OCI-M1 (cell line): ENCODE measurements at regions not wholly inside any gene's neighbourhood (a gene's known extent, or its start where the extent isn't known, plus 50 kb on each side); places are given as distances from the start of the nearest gene placed in this dataset.
"Not testable (repeated sequence)": the region's sequence is repeated elsewhere in the genome, so short reads cannot be mapped to it uniquely, and the experiment has no call there.

ENCODE experiments used
- DNase-seq: peaks from one replicate; lab custom pipeline; 2025; lab: John Stamatoyannopoulos, UW

DNA sequence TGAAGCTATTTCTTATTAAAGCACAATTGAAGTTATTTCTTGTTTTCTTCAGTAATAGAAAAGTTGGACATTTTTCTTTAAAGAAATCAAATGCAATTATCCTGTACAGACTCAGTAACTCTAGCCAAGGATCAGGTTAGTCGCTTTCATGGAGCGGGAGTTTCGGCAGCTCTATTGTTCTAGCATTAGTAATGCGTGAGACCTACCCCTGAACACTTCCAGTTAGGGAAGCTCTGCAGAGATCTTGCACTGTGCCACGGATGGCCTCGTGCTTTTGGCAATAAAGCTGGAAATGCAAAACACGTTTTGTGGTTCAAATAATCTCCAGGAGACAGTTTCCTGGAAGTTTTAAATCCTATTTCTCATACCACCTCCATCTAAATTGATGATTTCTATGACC, 488.4 kb downstream of the SETD4 start:
- DNase-seq, result no peak

DNA sequence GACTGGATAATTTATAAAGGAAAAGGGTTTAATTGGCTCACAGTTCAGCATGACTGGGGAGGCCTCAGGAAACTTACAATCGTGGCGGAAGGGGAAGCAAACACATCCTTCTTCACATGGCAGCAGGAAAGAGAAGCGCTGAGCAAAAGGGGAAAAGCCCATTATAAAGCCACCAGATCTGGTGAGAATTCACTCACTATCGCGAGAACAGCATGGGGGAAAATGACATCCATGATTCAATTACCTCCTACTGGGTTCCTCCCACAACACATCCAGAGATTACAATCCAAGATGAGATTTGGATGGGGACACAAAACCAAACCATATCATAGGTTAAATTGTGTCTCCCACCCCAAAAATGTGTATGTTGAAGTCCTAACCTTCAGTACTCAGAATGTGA, 491.7 kb downstream of the SETD4 start:
- no peak for DNase-seq

GRCh38 chr21:35566874-35567273, 493.5 kb downstream of the SETD4 start:
- DNase-seq, result no peak

GRCh38 chr21:35565204-35565611, 495.1 kb downstream of the SETD4 start:
- DNase-seq, result peak; percentile 47

DNA sequence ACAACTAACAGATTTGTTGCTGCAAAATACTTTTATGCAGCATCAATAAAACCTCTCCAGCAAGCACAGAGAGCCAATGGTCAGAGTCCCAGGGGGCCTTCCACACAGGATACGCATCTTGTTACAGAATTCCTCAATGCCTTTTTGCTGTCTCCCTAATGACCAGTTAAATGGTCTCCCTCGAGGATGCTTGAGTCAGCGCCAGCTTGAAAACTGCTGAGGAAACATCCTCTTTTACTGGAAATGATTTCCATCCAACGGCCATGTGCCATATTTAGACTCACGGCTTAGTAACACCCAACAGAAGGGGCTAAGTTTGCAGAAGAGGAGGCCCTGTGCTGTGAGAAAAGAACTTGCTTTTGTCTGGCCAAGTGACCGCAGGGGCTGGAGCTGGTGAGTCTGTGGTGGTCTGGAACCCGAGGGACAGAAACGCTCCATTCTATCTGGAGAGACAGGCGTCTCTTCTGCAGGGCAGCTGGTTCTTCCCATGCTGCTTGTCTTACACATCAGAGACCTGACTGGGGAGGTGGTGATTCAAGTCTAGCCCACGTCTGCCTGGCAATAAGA, 496.4 kb downstream of the SETD4 start:
- DNase-seq, result peak; percentile 63

GRCh38 chr21:35562876-35563275, 497.4 kb downstream of the SETD4 start:
- no peak for DNase-seq

- DNase-seq, result no peak
These were observed 499.2 kb downstream of the SETD4 start for GRCh38 chr21:35561116-35561515.

- DNase-seq, result no peak
These were observed 500.5 kb downstream of the SETD4 start for GRCh38 chr21:35559829-35560225.

GRCh38 chr21:35559128-35559828, 501.0 kb downstream of the SETD4 start:
- no peak for DNase-seq

GRCh38 chr21:35556536-35556935, 503.8 kb downstream of the SETD4 start:
- DNase-seq, result no peak

GRCh38 chr21:35552483-35552882, 503.4 kb upstream of the RUNX1 start:
- not testable (repeated sequence) for DNase-seq

- peak; percentile 38 for DNase-seq
These were observed 500.0 kb upstream of the RUNX1 start for GRCh38 chr21:35548904-35549615.

GRCh38 chr21:35547946-35548774, 499.1 kb upstream of the RUNX1 start:
- DNase-seq, result peak; percentile 91

- no peak for DNase-seq
These were observed 494.6 kb upstream of the RUNX1 start for GRCh38 chr21:35543746-35544145.

DNA sequence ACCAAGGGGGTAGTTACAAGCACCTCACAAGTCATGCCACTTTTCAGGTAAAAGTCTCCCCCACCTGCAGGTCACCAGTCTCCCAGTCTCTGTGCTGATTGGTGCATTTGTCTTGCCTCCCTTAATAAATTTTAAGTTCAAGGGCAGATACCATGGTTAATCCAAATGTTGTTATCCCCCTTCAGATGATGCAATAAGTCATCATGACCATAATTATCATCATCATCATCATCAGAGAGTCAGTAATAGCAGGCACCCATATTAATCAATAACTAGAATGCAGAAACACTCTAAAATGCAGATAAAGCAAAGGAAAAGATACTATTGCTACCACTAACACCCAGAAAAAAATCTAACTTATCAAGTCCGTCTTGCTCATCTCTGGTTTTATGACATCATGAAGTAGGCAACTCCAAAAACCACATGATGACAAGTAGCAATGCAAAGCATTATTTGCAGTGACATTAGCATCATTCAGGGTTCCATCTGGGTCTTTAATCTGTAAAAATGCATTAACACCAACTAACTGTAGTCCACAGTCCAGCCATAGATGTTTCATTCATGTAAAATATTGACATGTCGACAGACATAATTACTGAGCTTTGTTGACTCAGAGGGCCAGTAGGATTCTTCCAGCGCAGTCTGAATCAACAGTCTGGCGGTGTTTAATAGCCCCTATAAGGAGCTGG, 492.0 kb upstream of the RUNX1 start:
- DNase-seq, result no peak

- no peak for DNase-seq
These were observed 489.3 kb upstream of the RUNX1 start for GRCh38 chr21:35538386-35538785.

DNA sequence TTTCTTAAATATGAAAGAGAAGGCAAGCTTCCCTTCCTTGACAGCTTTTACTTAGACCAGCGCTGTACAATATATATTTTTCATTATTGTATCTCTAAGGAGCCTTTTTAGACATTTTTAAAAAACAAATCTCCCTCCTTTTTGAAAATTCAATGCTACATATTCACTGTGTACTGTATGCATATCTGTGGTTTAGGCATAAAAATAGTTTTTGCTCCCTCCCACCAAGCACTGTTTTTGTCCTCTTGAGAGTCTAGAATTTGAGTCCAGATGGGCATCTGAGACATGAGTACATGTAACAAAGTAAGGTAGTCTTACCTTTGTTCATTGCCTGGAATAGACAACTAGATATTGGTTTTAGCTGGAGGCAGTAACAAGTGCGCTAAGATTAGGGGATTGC, 488.5 kb upstream of the RUNX1 start:
- DNase-seq, result no peak

DNA sequence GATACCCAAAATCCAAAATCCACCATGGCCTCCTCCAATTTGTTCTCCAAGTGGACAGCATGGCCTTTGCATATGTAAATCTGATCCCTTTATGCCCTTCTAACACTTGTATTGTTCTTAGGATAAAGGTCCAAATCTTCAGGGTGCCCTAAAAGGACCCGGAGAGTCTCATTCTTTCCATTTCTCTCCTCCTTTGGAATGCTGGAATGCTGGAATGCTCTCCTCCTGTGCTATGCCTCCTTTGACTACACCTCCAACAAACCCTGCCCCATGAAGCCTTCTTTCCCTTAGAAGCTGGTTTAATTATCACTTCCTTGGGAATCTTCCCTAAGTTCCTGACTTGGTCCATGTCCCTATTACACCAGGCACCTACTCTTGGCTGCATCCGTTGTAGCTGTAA, 484.8 kb upstream of the RUNX1 start:
- DNase-seq, result no peak

DNA sequence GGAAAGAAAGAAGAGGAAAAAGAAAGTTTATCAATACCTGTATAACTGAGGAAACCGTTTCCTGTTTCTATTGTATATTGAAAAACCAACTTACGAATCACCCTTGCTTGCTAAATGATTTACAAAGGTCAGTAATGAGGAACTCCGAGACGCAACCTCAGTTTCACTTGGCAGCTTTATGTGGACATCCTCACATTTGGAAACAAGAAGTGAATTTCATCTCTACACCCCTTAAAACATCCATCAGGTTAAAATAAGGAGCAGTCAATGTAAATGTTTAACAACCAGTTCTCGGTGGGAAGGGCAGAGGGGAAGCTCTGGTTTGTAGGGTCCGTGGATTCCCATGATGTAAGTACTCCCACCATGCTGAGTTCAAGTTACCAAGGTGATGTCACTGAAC, 481.7 kb upstream of the RUNX1 start:
- no peak for DNase-seq

- DNase-seq, result peak; percentile 86
These were observed 480.2 kb upstream of the RUNX1 start for GRCh38 chr21:35529171-35529863.
